ENCODE measurements at regions not wholly inside any gene's neighbourhood (a gene's known extent, or its start where the extent isn't known, plus 50 kb on each side); places are given as distances from the start of the nearest gene placed in this dataset.

DNA sequence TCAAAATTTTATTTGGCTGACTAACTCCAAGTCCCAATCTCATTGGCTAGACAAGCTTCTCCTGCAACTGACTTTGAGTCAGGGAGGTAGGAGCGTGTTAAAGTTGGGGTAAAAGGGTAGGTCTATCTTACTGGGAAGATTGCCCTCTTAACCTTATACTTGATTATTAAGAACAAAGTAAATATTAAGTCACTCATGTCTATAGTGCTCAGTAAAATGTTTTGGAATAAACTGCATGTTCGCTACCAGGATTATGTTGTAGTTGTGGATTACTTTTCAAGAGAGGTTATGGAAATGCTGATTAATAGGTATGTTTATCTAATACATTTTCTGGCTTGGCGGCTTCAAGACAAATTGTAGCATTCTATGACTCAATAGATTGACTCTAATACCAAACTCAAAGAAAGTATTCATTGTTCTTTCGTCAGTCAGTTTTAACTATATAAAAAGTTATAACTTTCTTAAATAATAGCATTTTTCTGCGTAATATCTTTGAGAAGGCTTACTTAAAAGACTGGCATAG lies 539.1 kb downstream of the PSAT1 start:
- TF ChIP-seq, protein P1, sequence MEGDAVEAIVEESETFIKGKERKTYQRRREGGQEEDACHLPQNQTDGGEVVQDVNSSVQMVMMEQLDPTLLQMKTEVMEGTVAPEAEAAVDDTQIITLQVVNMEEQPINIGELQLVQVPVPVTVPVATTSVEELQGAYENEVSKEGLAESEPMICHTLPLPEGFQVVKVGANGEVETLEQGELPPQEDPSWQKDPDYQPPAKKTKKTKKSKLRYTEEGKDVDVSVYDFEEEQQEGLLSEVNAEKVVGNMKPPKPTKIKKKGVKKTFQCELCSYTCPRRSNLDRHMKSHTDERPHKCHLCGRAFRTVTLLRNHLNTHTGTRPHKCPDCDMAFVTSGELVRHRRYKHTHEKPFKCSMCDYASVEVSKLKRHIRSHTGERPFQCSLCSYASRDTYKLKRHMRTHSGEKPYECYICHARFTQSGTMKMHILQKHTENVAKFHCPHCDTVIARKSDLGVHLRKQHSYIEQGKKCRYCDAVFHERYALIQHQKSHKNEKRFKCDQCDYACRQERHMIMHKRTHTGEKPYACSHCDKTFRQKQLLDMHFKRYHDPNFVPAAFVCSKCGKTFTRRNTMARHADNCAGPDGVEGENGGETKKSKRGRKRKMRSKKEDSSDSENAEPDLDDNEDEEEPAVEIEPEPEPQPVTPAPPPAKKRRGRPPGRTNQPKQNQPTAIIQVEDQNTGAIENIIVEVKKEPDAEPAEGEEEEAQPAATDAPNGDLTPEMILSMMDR (IDR thresholded peaks at IDR 0.05): no peak
- Histone ChIP-seq H3K36me3 (no peaks in the 10 kb centered on the region), H3K27me3 (no peaks in the 10 kb centered on the region), H3K4me1 (no peaks in the 10 kb centered on the region), H3K9me3 (no peaks in the 10 kb centered on the region), H3K4me3 (no peak overlapping the region), H3K27ac (no peak overlapping the region)
- 68 to 78% methylated on average over 5 of the region's 5 CpGs for WGBS, 2 donors
- no peak for DNase-seq
- FAIRE-seq: no peak
- ATAC-seq: no peak
- intact Hi-C loops (cut with DNase I): no loop called here

DNA sequence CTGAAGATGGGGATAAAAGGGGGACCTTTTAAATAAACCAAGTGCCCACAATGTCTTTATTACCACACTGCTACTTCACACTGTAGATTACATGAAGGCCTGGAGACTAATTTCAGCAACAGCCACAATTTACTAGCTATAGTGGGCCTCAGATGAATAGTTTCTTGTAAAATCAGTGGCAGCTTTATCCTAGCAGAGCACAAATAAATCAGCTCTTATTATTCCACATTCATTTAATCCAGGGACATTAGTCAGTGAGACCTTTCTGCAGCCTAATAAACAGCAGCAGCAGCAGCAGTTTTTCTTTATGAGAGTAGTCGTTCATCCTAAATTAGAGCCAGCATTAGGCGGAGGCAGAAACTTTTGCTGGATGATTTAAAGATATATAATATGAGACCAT lies 542.3 kb downstream of the PSAT1 start:
- Histone ChIP-seq H3K27me3 (no peaks in the 10 kb centered on the region), H3K9me3 (no peaks in the 10 kb centered on the region), H3K27ac (no peak overlapping the region), H3K4me3 (no peak overlapping the region), H3K36me3 (no peaks in the 10 kb centered on the region), H3K4me1 (no peaks in the 10 kb centered on the region)
- ATAC-seq (no peak), DNase-seq (no peak), FAIRE-seq (no peak)
- intact Hi-C loops (cut with DNase I): no loop called here
- 81 to 84% methylated on average over 2 of the region's 2 CpGs for WGBS, 2 donors
- TF ChIP-seq, protein P1 (IDR thresholded peaks at IDR 0.05): no peak

DNA sequence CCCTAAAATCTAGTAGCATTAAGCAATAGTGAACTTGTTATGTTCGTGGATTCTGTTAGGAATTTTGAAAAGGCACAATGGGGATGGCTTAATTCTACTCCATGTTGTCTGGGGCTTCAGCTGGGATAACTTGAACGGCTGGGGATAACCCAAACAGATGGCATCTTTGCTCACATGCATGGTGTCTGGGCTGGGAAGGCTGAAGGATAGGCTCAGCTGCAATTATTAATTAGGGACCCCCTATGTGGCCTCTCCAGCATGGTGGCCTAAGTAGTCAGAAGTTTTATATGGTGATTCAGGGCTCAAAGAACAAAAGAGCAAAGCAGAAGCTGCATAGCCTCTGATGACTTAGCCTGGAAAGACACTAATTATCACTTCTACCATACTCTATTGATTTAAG lies 551.1 kb downstream of the PSAT1 start:
- no peaks in the 10 kb centered on the region for H3K36me3 ChIP-seq
- no peak for DNase-seq
- TF ChIP-seq, protein P1 (IDR thresholded peaks at IDR 0.05): no peak
- H3K4me3 ChIP-seq: no peak overlapping the region
- intact Hi-C loops (cut with DNase I): no loop called here
- 56 to 64% methylated on average over 2 of the region's 2 CpGs for WGBS, 2 donors
- H3K27me3 ChIP-seq: no peaks in the 10 kb centered on the region
- H3K27ac ChIP-seq: no peak overlapping the region
- no peaks in the 10 kb centered on the region for H3K9me3 ChIP-seq
- no peaks in the 10 kb centered on the region for H3K4me1 ChIP-seq
- ATAC-seq: no peak
- FAIRE-seq: no peak

DNA sequence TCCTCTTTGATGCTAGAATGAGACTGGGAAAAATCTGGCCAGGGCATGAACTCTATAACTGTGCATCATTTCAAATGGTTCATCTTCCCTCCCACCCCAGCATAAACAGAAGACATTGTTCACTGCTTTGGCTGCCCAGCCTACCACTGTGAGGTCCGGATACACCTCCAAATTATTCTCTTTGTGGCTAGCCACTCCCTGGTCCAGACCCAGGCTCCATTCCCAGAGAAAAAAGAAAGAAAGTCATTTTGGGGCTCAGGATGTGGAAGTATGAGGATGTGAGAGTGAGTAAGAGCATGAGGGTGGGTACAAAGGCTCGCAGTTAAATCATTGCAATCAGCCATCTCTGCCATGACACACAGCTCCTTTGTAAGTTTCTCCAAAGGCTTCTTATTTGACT lies 559.2 kb downstream of the PSAT1 start:
- no peaks in the 10 kb centered on the region for H3K27me3 ChIP-seq
- ATAC-seq (no peak), FAIRE-seq (no peak), DNase-seq (no peak)
- H3K9me3 ChIP-seq: no peaks in the 10 kb centered on the region
- H3K4me3 ChIP-seq: no peak overlapping the region
- TF ChIP-seq, protein P1 (IDR thresholded peaks at IDR 0.05): no peak
- no peaks in the 10 kb centered on the region for H3K36me3 ChIP-seq
- intact Hi-C loops (cut with DNase I): no loop called here
- no peak overlapping the region for H3K27ac ChIP-seq
- H3K4me1 ChIP-seq: no peaks in the 10 kb centered on the region
- 73 to 79% methylated on average over 2 of the region's 2 CpGs for WGBS, 2 donors

DNA sequence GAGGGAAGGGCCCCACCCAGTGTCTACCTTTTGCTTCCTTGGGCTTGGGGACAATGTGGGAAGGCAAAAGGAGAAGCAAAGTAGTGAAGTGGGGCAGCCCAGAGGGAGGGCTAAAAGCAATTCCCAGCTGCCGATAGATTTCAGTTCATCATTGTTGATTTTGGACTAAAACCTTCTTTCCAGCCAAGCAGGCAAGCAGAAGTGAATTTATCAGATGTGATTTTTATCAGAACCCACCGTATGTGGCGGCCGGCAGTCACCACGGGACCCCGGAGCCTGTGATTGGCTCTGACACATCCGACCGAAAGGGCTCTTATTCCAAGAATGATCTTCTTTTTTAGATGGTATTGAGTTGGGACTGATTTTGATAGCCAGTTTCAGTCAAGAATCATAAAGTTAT lies 559.9 kb downstream of the PSAT1 start:
- Histone ChIP-seq H3K9me3 (no peaks in the 10 kb centered on the region), H3K27me3 (no peaks in the 10 kb centered on the region), H3K27ac (no peak overlapping the region), H3K4me1 (no peaks in the 10 kb centered on the region), H3K4me3 (no peak overlapping the region), H3K36me3 (no peaks in the 10 kb centered on the region)
- 71 to 73% methylated on average over 8 of the region's 8 CpGs for WGBS, 2 donors
- ATAC-seq: no peak
- DNase-seq: no peak
- intact Hi-C loops (cut with DNase I): no loop called here
- TF ChIP-seq, protein P1 (IDR thresholded peaks at IDR 0.05): no peak
- no peak for FAIRE-seq

All from pancreas (tissue), 10 donors.